RPMI7951 (cell line): ENCODE measurements at regions not wholly inside any gene's neighbourhood (a gene's known extent, or its start where the extent isn't known, plus 50 kb on each side); places are given as distances from the start of the nearest gene placed in this dataset.

Experiments
- DNase-seq: peaks from one replicate; pipeline ENCODE4 v3.0.0-alpha.2; 2012; ENCODE audit warnings: low read depth

GRCh38 chr9:130781569-130781968 is 53.5 kb upstream of the ABL1 start:
- DNase-seq: no peak

GRCh38 chr9:130782886-130783530 is 52.0 kb upstream of the ABL1 start:
- DNase-seq: no peak

- no peak for DNase-seq
Observed at GRCh38 chr9:130785053-130785452, 50.0 kb upstream of the ABL1 start.
